HG02981 (cell line): ENCODE measurements at regions not wholly inside any gene's neighbourhood (a gene's known extent, or its start where the extent isn't known, plus 50 kb on each side); places are given as distances from the start of the nearest gene placed in this dataset.

Experiments used
- ATAC-seq: cut with Tn5 transposase; IDR thresholded peaks from one replicate; pipeline ENCODE4 v1.9.1; 2021; ENCODE audit warnings: mild to moderate bottlenecking, moderate library complexity; ENCODE audit not compliant: unreplicated experiment

- no peak for ATAC-seq
Observed at GRCh38 chr12:30044206-30044605, 260.5 kb upstream of the TMTC1 start.

- no peak for ATAC-seq
Observed at GRCh38 chr12:30043151-30043847, 259.6 kb upstream of the TMTC1 start.

GRCh38 chr12:30041096-30041495 lies 257.4 kb upstream of the TMTC1 start:
- no peak for ATAC-seq

- no peak for ATAC-seq
Observed at GRCh38 chr12:30030693-30031374, 247.1 kb upstream of the TMTC1 start.

- ATAC-seq: no peak
Observed at GRCh38 chr12:30026621-30027234, 243.0 kb upstream of the TMTC1 start.

GRCh38 chr12:30025317-30025716 lies 241.6 kb upstream of the TMTC1 start:
- ATAC-seq: no peak

- no peak for ATAC-seq
Observed at GRCh38 chr12:30023186-30023585, 239.4 kb upstream of the TMTC1 start.

- ATAC-seq: no peak
Observed at GRCh38 chr12:30021051-30021833, 237.5 kb upstream of the TMTC1 start.

- ATAC-seq: no peak
Observed at GRCh38 chr12:30019366-30020140, 235.8 kb upstream of the TMTC1 start.

GRCh38 chr12:30016540-30017055 lies 232.9 kb upstream of the TMTC1 start:
- ATAC-seq: no peak

- no peak for ATAC-seq
Observed at GRCh38 chr12:30015631-30016337, 232.0 kb upstream of the TMTC1 start.

GRCh38 chr12:30014991-30015390 lies 231.2 kb upstream of the TMTC1 start:
- ATAC-seq: no peak

- no peak for ATAC-seq
Observed at GRCh38 chr12:30012816-30013450, 229.2 kb upstream of the TMTC1 start.

GRCh38 chr12:30010071-30011052 lies 226.6 kb upstream of the TMTC1 start:
- ATAC-seq: no peak

GRCh38 chr12:30006021-30006420 lies 222.3 kb upstream of the TMTC1 start:
- no peak for ATAC-seq

- ATAC-seq: no peak
Observed at GRCh38 chr12:30003321-30003720, 219.6 kb upstream of the TMTC1 start.

- no peak for ATAC-seq
Observed at GRCh38 chr12:30002677-30003076, 218.9 kb upstream of the TMTC1 start.

GRCh38 chr12:30000401-30000800 lies 216.7 kb upstream of the TMTC1 start:
- ATAC-seq: no peak
